Cardiac muscle cell (in vitro differentiated cells and primary cell): ENCODE measurements at regions not wholly inside any gene's neighbourhood (a gene's known extent, or its start where the extent isn't known, plus 50 kb on each side); places are given as distances from the start of the nearest gene placed in this dataset.
"Not testable (repeated sequence)": the region's sequence is repeated elsewhere in the genome, so short reads cannot be mapped to it uniquely, and the experiment has no call there.

Source experiments
- DNase-seq, 2 donors: peaks; one replicate each; pipeline versions ENCODE4 v3.0.0 to v3.0.0-alpha.2; 2010 to 2017; ENCODE audit warnings: low read depth in 1 of 2, low spot score in 1 of 2
- H3K27ac ChIP-seq: fragments of 200-600 bp; sonication (generic); 2 replicates; pipeline ENCODE4 v1.5.1; 2016
- H3K27me3 ChIP-seq: fragments of 200-600 bp; sonication (generic); 2 replicates; pipeline ENCODE4 v1.6.0; 2016; ENCODE audit warnings: control low read depth
- H3K36me3 ChIP-seq: fragments of 200-600 bp; sonication (generic); 2 replicates; pipeline ENCODE4 v1.5.1; 2016; ENCODE audit warnings: control low read depth
- H3K4me1 ChIP-seq: fragments of 200-600 bp; sonication (generic); 2 replicates; pipeline ENCODE4 v1.8.1; 2017; ENCODE audit warnings: low read depth, mild to moderate bottlenecking, mixed run types
- H3K4me3 ChIP-seq: fragments of 200-600 bp; sonication (generic); 2 replicates; pipeline ENCODE4 v1.5.1; 2016; ENCODE audit warnings: mild to moderate bottlenecking
- H3K9me3 ChIP-seq: fragments of 200-600 bp; sonication (generic); 2 replicates; pipeline ENCODE4 v1.5.1; 2017; ENCODE audit warnings: low read depth, mild to moderate bottlenecking, control low read depth
- TF ChIP-seq, protein P1 (sequence below): IDR thresholded peaks from 2 replicates; pipeline ENCODE4 v1.5.1; 2012; ENCODE audit warnings: low read depth, mild to moderate bottlenecking, low read length

DNA sequence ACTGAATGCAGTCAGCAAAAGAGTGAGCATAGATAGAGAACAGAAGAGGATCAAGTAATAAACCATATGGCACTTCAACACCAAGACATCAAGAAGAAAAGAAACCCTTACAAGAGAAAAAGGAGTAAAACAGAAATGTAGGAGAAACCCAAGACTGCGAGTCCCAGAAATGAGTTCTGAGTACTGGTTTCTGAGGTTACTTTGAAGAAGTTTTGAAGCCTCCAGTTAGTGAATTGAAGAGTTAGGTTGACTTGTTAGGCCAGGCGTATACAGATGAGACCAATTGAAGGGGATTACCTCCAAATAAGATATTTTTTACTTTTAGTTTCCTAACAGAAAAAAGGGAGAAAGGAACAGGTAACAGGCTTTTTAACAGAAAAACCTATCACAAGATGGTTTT lies 162.2 kb upstream of the SSTR1 start:
- Histone ChIP-seq H3K27ac (no peak overlapping the region), H3K36me3 (no peaks in the 10 kb centered on the region), H3K4me3 (no peak overlapping the region), H3K4me1 (no peaks in the 10 kb centered on the region), H3K9me3 (no peaks in the 10 kb centered on the region), H3K27me3 (peaks cover 9% of the 10 kb centered on the region)
- TF ChIP-seq, protein P1, sequence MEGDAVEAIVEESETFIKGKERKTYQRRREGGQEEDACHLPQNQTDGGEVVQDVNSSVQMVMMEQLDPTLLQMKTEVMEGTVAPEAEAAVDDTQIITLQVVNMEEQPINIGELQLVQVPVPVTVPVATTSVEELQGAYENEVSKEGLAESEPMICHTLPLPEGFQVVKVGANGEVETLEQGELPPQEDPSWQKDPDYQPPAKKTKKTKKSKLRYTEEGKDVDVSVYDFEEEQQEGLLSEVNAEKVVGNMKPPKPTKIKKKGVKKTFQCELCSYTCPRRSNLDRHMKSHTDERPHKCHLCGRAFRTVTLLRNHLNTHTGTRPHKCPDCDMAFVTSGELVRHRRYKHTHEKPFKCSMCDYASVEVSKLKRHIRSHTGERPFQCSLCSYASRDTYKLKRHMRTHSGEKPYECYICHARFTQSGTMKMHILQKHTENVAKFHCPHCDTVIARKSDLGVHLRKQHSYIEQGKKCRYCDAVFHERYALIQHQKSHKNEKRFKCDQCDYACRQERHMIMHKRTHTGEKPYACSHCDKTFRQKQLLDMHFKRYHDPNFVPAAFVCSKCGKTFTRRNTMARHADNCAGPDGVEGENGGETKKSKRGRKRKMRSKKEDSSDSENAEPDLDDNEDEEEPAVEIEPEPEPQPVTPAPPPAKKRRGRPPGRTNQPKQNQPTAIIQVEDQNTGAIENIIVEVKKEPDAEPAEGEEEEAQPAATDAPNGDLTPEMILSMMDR: no peak
- DNase-seq: no peak

DNA sequence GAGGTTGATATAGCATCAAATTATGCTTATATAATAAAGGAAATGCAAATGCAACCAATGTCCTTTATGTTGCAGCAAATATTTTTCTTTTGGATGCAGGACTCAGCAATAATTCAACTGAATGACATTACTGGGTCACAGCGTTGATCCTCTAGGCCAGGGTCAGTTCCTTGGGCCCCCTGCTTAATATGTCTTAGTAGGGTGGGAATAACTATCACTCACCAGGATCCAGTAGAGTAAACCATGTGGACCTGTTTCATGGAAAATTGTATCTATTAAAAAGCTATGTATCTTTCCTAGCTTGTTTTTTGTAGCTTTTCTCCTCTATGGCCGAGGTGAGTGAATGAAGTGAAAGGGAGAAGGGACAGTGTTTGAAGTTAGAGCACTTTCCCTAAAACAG lies 161.5 kb upstream of the SSTR1 start:
- no peak for DNase-seq
- peaks cover 9% of the 10 kb centered on the region for H3K27me3 ChIP-seq
- no peak overlapping the region for H3K4me3 ChIP-seq
- H3K9me3 ChIP-seq: no peaks in the 10 kb centered on the region
- no peaks in the 10 kb centered on the region for H3K36me3 ChIP-seq
- TF ChIP-seq, protein P1: no peak
- H3K4me1 ChIP-seq: peaks cover under 1% of the 10 kb centered on the region
- H3K27ac ChIP-seq: no peak overlapping the region

DNA sequence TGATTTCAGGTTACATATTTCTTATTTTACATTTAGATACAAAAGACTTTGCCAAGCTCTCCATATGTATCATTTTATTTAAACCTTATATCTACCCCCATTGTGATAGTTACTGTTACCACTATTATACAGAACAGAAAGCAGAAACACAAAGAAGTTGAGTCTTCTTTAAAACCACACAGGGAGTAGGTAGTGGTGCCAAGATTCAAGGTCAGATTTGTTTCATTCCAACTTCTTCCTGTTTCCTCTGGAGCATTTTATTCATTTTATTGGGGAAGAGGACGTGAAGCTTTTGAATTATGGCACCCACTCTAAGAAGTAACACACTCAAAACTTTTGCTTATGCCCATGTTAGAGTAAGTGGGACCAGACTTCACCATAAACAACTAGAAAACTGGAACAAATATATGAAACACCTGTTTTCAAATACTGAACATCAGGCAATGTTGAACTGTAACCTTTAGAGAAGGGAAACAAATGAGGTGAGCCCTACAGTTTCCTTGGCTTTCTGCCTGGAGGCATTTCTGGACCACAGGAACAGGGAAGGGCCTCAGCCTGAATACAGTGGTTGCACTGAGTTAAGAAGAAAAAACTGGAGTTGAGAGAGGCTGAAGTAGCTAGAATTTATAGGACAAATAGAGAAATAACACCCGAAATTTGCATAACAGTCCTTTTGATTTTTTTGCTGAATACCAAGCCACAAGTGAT lies 160.4 kb upstream of the SSTR1 start:
- Histone ChIP-seq H3K36me3 (no peaks in the 10 kb centered on the region), H3K4me1 (peaks cover 3% of the 10 kb centered on the region), H3K4me3 (no peak overlapping the region), H3K27me3 (peaks cover 9% of the 10 kb centered on the region), H3K9me3 (no peaks in the 10 kb centered on the region), H3K27ac (no peak overlapping the region)
- TF ChIP-seq, protein P1: no peak
- no peak for DNase-seq

DNA sequence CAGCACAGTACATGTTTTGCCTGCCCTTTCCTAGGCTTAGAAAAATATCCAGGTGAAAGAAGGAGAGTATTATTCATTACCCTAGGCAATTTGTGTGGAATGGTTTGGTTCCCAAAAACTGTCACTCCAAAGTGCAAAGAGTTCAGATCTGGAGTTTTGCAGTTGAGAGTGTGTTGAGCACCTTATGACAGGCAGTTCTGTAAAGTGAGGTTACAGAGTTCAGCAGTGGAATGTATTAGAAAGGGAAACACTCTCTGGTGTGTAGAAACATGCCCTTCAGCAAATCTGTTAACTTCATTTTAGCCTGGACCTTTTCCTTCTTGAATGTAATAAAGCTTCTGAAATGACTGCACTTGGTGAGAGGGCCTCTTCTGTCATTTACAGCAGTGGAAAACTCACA lies 154.0 kb upstream of the SSTR1 start:
- DNase-seq: peak in 1 of 2 donors; percentile 31
- peak overlapping the region; percentile 13 for H3K27ac ChIP-seq
- no peaks in the 10 kb centered on the region for H3K27me3 ChIP-seq
- peaks cover 10% of the 10 kb centered on the region for H3K4me1 ChIP-seq
- TF ChIP-seq, protein P1: no peak
- no peaks in the 10 kb centered on the region for H3K9me3 ChIP-seq
- H3K4me3 ChIP-seq: no peak overlapping the region
- H3K36me3 ChIP-seq: no peaks in the 10 kb centered on the region

DNA sequence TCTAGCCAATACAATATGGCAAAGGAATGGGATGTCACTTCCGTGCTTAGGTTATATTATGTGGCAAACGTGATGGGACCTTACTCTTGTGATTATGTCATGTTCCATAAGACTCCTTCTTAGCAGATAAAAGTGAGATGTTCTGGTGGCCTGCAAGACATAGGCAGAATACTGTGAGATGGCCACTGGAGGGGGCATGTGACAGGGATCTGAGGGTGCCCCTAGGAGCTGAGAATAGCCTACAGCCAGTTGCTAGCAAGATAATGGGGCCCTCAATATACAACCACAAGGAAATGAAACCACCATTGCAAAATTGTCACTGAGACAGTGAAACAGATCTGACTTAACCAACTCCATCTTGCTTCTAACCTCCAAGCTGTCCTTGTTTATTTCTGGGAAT lies 151.4 kb upstream of the SSTR1 start:
- H3K36me3 ChIP-seq: no peaks in the 10 kb centered on the region
- TF ChIP-seq, protein P1: no peak
- H3K4me3 ChIP-seq: no peak overlapping the region
- no peaks in the 10 kb centered on the region for H3K9me3 ChIP-seq
- peaks cover 9% of the 10 kb centered on the region for H3K4me1 ChIP-seq
- H3K27ac ChIP-seq: no peak overlapping the region
- no peak for DNase-seq
- H3K27me3 ChIP-seq: no peaks in the 10 kb centered on the region

DNA sequence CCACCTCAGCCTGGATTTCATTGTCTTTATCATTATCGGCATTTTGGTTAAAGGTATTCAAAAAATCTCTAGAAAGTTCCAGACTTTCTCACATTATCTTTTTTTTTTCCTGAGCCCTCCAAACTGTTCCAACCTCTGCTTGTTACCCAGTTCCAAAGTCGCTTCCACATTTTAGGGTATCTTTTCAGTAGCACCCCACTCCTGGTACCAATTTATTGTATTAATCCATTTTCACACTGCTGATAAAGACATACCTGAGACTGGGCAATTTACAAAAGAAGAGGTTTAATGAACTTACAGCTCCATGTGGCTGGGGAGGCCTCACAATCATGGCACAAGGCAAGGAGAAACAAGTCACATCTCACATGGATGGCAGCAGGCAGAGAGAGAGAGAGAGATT lies 145.5 kb upstream of the SSTR1 start:
- H3K27ac ChIP-seq, H3K4me1 ChIP-seq, H3K36me3 ChIP-seq, H3K27me3 ChIP-seq, H3K9me3 ChIP-seq, H3K4me3 ChIP-seq, DNase-seq: not testable (repeated sequence)
